ENCODE measurements at regions not wholly inside any gene's neighbourhood (a gene's known extent, or its start where the extent isn't known, plus 50 kb on each side); places are given as distances from the start of the nearest gene placed in this dataset.

GRCh38 chr1:189819751-189820150 lies 657.9 kb downstream of the BRINP3 start:
- TF ChIP-seq NFIC (IDR thresholded peaks at IDR 0.05) (no peak), TEAD4 (IDR thresholded peaks at IDR 0.05) (no peak), ZBTB7A (IDR thresholded peaks at IDR 0.05; ENCODE audit: low read depth) (no peak), RAD21 (IDR thresholded peaks at IDR 0.05; ENCODE audit: low read depth) (no peak)

- TF ChIP-seq CREB1 (IDR thresholded peaks at IDR 0.05; ENCODE audit: low read depth), result no peak
- TF ChIP-seq EP300 (IDR thresholded peaks at IDR 0.05; ENCODE audit: borderline replicate concordance), result no peak
- no peak for TF ChIP-seq CEBPB (IDR thresholded peaks at IDR 0.05)
- no peak for TF ChIP-seq TEAD4 (IDR thresholded peaks at IDR 0.05)
- TF ChIP-seq RAD21 (IDR thresholded peaks at IDR 0.05; ENCODE audit: low read depth), result no peak
- no peak for TF ChIP-seq YY1 (IDR thresholded peaks at IDR 0.05; ENCODE audit: low read depth)
- TF ChIP-seq TAF1 (IDR thresholded peaks at IDR 0.05; ENCODE audit: low read depth), result no peak
- no peak for TF ChIP-seq REST (IDR thresholded peaks at IDR 0.05; ENCODE audit: low read depth)
- no peak for TF ChIP-seq NFIC (IDR thresholded peaks at IDR 0.05)
- no peak for TF ChIP-seq USF1 (IDR thresholded peaks at IDR 0.05)
Measured at GRCh38 chr1:189821833-189822232, 655.8 kb downstream of the BRINP3 start.

GRCh38 chr1:189834813-189835212 lies 642.9 kb downstream of the BRINP3 start:
- no peak for TF ChIP-seq USF1 (IDR thresholded peaks at IDR 0.05)
- no peak for TF ChIP-seq NFIC (IDR thresholded peaks at IDR 0.05)
- no peak for TF ChIP-seq YY1 (IDR thresholded peaks at IDR 0.05; ENCODE audit: low read depth)
- TF ChIP-seq CEBPB (IDR thresholded peaks at IDR 0.05), result no peak
- no peak for TF ChIP-seq RAD21 (IDR thresholded peaks at IDR 0.05; ENCODE audit: low read depth)
- TF ChIP-seq CREB1 (IDR thresholded peaks at IDR 0.05; ENCODE audit: low read depth), result no peak
- no peak for TF ChIP-seq ZBTB7A (IDR thresholded peaks at IDR 0.05; ENCODE audit: low read depth)
- TF ChIP-seq FOXM1 (IDR thresholded peaks at IDR 0.05; ENCODE audit: borderline replicate concordance, low read depth), result no peak
- no peak for TF ChIP-seq TAF1 (IDR thresholded peaks at IDR 0.05; ENCODE audit: low read depth)
- no peak for TF ChIP-seq TCF12 (IDR thresholded peaks at IDR 0.05; ENCODE audit: low read depth)
- TF ChIP-seq EP300 (IDR thresholded peaks at IDR 0.05; ENCODE audit: borderline replicate concordance), result no peak
- no peak for TF ChIP-seq TEAD4 (IDR thresholded peaks at IDR 0.05)
- TF ChIP-seq REST (IDR thresholded peaks at IDR 0.05; ENCODE audit: low read depth), result no peak
- no peak for TF ChIP-seq EGR1 (IDR thresholded peaks at IDR 0.05)
- TF ChIP-seq MAX (IDR thresholded peaks at IDR 0.05), result no peak

- TF ChIP-seq TAF1 (IDR thresholded peaks at IDR 0.05; ENCODE audit: low read depth) (no peak), NFIC (IDR thresholded peaks at IDR 0.05) (no peak), ZBTB7A (IDR thresholded peaks at IDR 0.05; ENCODE audit: low read depth) (no peak), REST (IDR thresholded peaks at IDR 0.05; ENCODE audit: low read depth) (no peak), EGR1 (IDR thresholded peaks at IDR 0.05) (no peak), RAD21 (IDR thresholded peaks at IDR 0.05; ENCODE audit: low read depth) (no peak), USF1 (IDR thresholded peaks at IDR 0.05) (no peak), CEBPB (IDR thresholded peaks at IDR 0.05) (no peak), CREB1 (IDR thresholded peaks at IDR 0.05; ENCODE audit: low read depth) (no peak)
Measured at GRCh38 chr1:189847613-189848012, 630.1 kb downstream of the BRINP3 start.
